GM21576 (cell line): ENCODE measurements at regions not wholly inside any gene's neighbourhood (a gene's known extent, or its start where the extent isn't known, plus 50 kb on each side); places are given as distances from the start of the nearest gene placed in this dataset.

Source experiments
- ATAC-seq: cut with Tn5 transposase; IDR thresholded peaks from one replicate; pipeline ENCODE4 v1.9.1; 2021; ENCODE audit warnings: mild to moderate bottlenecking, moderate library complexity; ENCODE audit not compliant: unreplicated experiment

DNA sequence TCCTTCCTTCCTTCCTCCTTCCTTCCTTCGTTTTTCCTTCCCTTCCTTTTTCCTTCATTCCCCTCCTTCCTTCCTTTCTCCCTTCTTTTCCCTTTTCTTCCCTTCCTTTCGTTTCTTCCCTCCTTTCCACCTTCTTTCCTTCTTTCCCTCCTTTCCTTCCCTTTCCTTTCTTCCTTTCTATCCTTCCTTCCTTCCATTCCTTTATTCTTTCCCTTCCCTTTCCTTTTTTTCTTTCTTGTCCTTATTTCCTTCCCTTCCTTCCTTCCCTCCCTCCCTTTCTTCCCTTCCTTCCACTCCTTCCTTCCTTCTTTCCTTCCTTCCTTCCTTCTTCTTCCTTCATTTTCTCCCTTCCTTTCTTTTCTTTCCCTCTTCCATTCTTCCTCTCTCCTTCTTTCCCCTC lies 394.6 kb downstream of the GABRB3 start:
- no peak for ATAC-seq

DNA sequence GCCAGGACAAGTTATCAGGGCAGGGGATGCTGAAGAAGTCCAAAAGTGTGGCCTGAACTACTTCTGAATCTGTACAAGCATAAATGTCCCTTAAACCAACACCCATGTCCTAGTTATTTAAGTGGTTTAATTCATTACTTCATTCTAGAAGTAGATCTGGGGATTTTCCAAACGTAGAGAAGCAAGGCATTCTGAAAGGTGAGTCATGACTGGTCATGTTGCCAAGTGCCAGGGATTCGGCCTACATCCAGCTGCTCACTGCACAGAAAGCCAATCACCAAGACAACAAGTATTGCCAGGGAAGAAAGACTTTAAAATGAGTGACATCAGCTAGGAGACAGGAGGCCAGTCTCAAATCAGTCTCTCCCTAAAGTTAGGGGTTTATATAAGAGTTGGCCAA lies 396.6 kb downstream of the GABRB3 start:
- ATAC-seq, result no peak

- ATAC-seq, result no peak
Measured at GRCh38 chr15:26374806-26375205, 398.1 kb downstream of the GABRB3 start.

- ATAC-seq, result no peak
Measured at GRCh38 chr15:26372706-26373105, 400.2 kb downstream of the GABRB3 start.

- ATAC-seq, result no peak
Measured at GRCh38 chr15:26365077-26365476, 407.8 kb downstream of the GABRB3 start.

DNA sequence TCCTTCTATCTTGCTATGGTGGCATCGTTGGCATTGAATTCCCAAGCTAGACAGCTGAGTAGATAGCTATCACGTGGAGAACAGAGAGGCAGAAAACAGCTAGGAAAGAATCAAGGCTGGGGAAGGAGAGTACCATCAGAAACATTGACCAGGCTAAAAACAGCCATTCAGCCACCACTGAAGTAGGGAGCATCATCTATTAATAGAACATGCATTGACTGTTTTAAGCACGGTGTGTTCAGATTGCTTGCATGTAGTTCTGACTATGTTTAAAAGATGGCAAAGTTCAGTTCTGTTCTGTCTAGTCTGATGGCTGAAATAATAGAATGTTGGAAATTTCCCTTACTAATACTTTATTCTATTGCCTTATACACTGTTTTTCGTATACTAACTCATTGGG lies 413.0 kb downstream of the GABRB3 start:
- ATAC-seq, result no peak

DNA sequence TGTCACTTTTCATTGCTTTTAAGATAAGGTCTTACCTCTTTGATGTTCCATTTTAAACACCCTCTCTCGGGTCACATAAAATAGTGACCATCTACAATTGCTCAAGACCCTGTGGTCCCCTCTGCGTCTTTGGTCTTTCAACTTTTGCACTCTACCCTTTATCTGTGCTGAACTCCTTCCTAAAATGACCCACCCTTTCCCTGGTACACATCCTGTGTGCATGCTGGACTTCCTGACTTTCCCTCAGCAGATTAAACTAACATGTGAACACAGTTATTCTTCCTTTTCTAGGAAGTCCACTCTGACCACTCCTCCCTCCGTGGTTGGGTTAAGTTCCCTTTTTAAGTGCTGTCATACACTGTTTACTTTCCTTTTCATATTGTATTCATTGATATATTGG lies 414.2 kb downstream of the GABRB3 start:
- no peak for ATAC-seq

DNA sequence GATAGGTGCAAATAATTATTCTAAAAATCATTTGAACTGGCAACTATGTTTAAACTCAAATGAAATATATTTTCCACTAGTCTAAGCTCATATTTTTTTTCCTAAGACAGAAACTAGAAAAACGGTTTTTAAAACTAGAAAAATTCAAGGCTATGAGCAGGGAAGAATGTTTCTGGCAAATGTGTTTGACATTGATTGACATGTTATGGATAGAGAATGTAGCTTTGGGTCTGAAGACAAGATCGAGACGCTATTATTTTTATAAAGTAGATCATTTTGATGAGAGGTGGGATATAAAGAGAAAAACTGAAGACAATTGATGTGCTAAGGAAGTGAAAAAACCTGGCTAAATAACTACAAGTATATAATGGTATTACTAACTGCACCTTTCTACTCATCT lies 415.2 kb downstream of the GABRB3 start:
- no peak for ATAC-seq

- no peak for ATAC-seq
Measured at GRCh38 chr15:26355472-26356074, 417.3 kb downstream of the GABRB3 start.

GRCh38 chr15:26352909-26353308 lies 420.0 kb downstream of the GABRB3 start:
- no peak for ATAC-seq

DNA sequence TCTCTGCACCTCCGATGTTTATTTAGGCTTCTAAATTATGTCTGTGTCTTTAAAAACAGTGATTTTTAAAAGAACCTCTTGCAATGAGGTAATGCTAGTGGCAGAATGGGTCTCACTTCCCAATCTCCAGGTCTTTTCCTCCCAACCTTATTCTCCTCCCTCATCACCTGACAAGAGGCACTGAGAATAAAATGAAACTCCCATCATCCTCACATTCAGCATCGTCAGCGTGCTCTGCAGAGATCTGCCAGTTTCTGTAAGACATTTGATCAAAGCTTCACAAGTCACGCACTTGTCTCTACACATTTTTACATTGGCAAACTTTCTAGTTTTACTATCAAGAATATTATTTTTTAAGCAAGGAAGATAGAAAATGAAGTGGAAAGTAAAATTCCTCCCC lies 420.5 kb downstream of the GABRB3 start:
- ATAC-seq, result no peak

- no peak for ATAC-seq
Measured at GRCh38 chr15:26325495-26325894, 447.4 kb downstream of the GABRB3 start.

DNA sequence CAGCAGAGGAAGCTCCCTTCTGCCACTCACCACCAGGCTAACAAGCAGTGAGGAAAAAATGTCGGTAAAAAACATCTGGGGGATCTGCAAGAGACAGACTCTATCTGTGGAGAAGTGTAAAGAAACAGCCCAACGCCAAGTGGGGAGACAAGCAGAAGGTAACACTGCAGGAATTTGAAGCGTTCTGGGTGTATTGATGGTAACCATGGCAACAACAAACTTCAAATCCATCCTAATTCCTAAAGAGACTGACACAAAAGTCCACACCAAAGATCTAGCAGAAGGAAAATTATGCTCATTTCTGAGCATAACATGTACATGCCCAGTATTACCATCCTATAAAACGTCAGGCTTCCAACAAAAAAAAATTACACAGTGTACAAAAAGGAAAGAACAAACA lies 449.3 kb downstream of the GABRB3 start:
- no peak for ATAC-seq

- ATAC-seq, result no peak
Measured at GRCh38 chr15:26318689-26319088, 454.2 kb downstream of the GABRB3 start.

- no peak for ATAC-seq
Measured at GRCh38 chr15:26314577-26314976, 451.4 kb upstream of the ATP10A start.

DNA sequence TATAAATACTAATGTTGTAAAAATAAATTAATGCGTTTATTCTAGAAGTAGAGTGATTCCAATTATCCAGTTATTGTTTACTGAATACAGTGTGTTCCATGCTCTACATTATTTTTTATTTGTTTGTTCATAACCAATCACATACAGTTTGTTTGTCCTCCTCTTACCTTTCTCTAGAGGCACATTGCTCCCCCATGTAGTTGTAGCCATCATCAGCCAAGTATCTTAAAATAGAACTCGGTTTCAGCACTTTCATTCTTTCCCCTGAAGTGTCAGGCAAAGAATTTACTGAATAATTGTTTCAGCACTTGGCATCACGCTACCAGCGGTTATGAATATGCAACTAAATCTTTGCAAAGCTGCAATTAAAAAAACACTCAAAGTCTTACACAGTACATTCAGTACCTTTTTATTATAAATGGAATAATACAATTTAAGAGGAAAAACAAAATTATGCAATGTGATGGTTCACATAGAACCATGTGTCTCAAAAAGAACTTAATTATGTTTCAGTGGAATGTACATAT lies 448.6 kb upstream of the ATP10A start:
- ATAC-seq, result no peak

- no peak for ATAC-seq
Measured at GRCh38 chr15:26298659-26299170, 435.6 kb upstream of the ATP10A start.

DNA sequence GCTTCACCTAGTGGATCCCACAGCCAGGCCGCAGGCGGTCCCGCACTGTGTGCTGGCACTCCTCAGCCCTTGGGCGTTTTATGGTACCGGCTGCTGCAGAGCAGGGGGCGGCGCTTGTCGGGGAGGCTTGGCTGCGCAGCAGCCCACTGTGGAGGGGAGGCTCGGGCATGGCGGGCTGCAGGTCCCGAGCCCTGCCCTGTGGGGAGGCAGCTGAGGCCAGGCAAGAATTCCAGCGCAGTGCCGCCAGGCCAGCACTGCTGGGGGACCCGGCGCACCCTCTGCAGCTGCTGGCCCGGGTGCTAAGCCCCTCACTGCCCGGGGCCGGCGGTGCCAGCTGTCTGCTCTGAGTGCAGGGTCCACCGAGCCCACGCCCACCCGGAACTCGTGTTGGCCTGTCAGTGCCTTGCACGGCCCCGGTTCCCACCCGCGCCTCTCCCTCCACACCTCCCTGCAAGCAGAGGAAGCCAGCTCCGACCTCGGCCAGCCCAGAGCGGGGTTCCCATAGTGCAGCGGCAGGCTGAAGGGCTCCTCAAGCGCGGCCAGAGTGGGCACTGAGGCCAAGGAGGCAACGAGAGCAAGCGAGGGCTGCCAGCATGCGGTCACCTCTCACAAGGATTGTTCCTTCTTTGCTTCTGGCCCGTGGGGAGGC lies 435.0 kb upstream of the ATP10A start:
- ATAC-seq, result no peak

- ATAC-seq, result no peak
Measured at GRCh38 chr15:26295336-26296085, 432.4 kb upstream of the ATP10A start.

DNA sequence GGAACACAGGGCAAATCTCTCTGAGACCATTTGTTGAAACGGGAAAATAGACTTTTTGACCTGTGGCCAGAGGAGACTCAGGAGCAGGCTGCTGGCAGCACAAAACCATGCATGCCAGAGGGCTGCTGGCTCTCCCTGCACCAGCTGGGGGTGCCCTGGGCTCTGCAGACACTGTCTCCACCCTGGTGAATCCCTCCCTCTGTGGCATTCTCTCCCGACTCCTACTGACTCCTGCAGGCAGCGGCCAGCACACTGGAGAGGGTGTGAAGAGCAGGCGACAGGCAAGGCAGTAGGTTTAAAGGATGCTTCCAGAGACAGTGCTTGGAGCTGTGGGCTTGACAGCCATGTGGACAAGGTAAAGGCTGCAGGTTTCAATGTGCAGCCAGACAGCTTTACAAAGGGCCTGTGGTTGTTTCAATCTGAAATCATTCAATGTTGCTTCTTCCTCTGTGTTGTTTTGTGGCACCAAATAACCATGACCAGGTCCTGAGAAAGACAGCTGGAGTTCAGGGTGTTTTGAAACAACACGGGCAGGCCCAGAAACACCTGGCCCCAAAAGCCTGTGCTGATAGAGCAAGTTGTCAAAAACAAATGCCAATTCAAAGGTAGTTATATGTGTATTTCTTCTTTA lies 431.0 kb upstream of the ATP10A start:
- ATAC-seq, result no peak

GRCh38 chr15:26287381-26287780 lies 424.3 kb upstream of the ATP10A start:
- no peak for ATAC-seq
